H9 (cell line): ENCODE measurements at regions not wholly inside any gene's neighbourhood (a gene's known extent, or its start where the extent isn't known, plus 50 kb on each side); places are given as distances from the start of the nearest gene placed in this dataset.

Experiments used
- DNase-seq: peaks from one replicate; pipeline ENCODE4 v3.0.0-alpha.2; 2017
- H2AFZ ChIP-seq: one replicate; pipeline ENCODE4 v1.6.1; 2013; ENCODE audit warnings: mild to moderate bottlenecking, low read length, control low read depth, moderate library complexity
- H2AK5ac ChIP-seq: 2 replicates; pipeline ENCODE4 v1.6.1; 2013; ENCODE audit warnings: low read length, control low read depth, mixed read lengths; ENCODE audit not compliant: insufficient read length
- H2BK120ac ChIP-seq: one replicate; pipeline ENCODE4 v1.6.1; 2013; ENCODE audit warnings: low read depth, mild to moderate bottlenecking, low read length, control low read depth, inconsistent platforms; ENCODE audit not compliant: poor library complexity, severe bottlenecking
- H2BK12ac ChIP-seq: 2 replicates; pipeline ENCODE4 v1.6.1; 2013; ENCODE audit warnings: low read length, control low read depth, mixed read lengths, low read depth; ENCODE audit not compliant: insufficient read length
- H2BK15ac ChIP-seq: 2 replicates; pipeline ENCODE4 v1.6.1; 2013; ENCODE audit warnings: low read depth, low read length, control low read depth
- H2BK20ac ChIP-seq: one replicate; pipeline ENCODE4 v1.6.1; 2013; ENCODE audit warnings: low read depth, mild to moderate bottlenecking, low read length, control low read depth, inconsistent platforms; ENCODE audit not compliant: poor library complexity, severe bottlenecking
- H2BK5ac ChIP-seq: 2 replicates; pipeline ENCODE4 v1.6.1; 2013; ENCODE audit warnings: low read length, control low read depth, mixed read lengths; ENCODE audit not compliant: insufficient read length
- H3K14ac ChIP-seq: 2 replicates; pipeline ENCODE4 v1.6.1; 2013; ENCODE audit warnings: low read length, control low read depth; ENCODE audit not compliant: insufficient read depth
- H3K18ac ChIP-seq: 2 replicates; pipeline ENCODE4 v1.6.1; 2013; ENCODE audit warnings: low read depth, mild to moderate bottlenecking, mixed read lengths, low read length, control low read depth; ENCODE audit not compliant: insufficient read length
- H3K23ac ChIP-seq: 2 replicates; pipeline ENCODE4 v1.6.1; 2013; ENCODE audit warnings: low read length, control low read depth, mixed read lengths, low read depth; ENCODE audit not compliant: insufficient read length
- H3K23me2 ChIP-seq: 2 replicates; pipeline ENCODE4 v1.6.1; 2013; ENCODE audit warnings: low read depth, mild to moderate bottlenecking, mixed read lengths, low read length, control low read depth; ENCODE audit not compliant: insufficient read length, poor library complexity, severe bottlenecking
- H3K27ac ChIP-seq: 2 replicates; pipeline ENCODE4 v1.5.1; 2013; ENCODE audit warnings: low read length, control low read depth, mixed read lengths, low read depth; ENCODE audit not compliant: insufficient read length
- H3K27me3 ChIP-seq: 2 replicates; pipeline ENCODE4 v1.6.1; 2013; ENCODE audit warnings: low read length, control low read depth, inconsistent platforms; ENCODE audit not compliant: insufficient read depth
- H3K4ac ChIP-seq: 2 replicates; pipeline ENCODE4 v1.6.1; 2013; ENCODE audit warnings: low read depth, mild to moderate bottlenecking, control low read depth, inconsistent platforms, low read length, moderate library complexity
- H3K4me1 ChIP-seq: 2 replicates; pipeline ENCODE4 v1.6.1; 2013; ENCODE audit warnings: low read length, control low read depth, inconsistent platforms; ENCODE audit not compliant: insufficient read depth
- H3K4me2 ChIP-seq: 2 replicates; pipeline ENCODE4 v1.6.1; 2013; ENCODE audit warnings: low read length, control low read depth, mixed read lengths; ENCODE audit not compliant: insufficient read length, insufficient read depth
- H3K56ac ChIP-seq: 2 replicates; pipeline ENCODE4 v1.6.1; 2013; ENCODE audit warnings: low read depth, mild to moderate bottlenecking, mixed read lengths, low read length, control low read depth; ENCODE audit not compliant: insufficient read length
- H3K79me1 ChIP-seq: 2 replicates; pipeline ENCODE4 v1.6.1; 2013; ENCODE audit warnings: low read depth, mild to moderate bottlenecking, moderate library complexity, low read length, control low read depth, inconsistent platforms; ENCODE audit not compliant: insufficient read depth, poor library complexity, severe bottlenecking
- H3K79me2 ChIP-seq: 2 replicates; pipeline ENCODE4 v1.6.1; 2013; ENCODE audit warnings: low read length, control low read depth, inconsistent platforms; ENCODE audit not compliant: insufficient read depth
- H3K9ac ChIP-seq: 2 replicates; pipeline ENCODE4 v1.6.1; 2013; ENCODE audit warnings: low read length, control low read depth, mixed read lengths; ENCODE audit not compliant: insufficient read length; ENCODE audit errors: extremely low read depth
- H3K9me3 ChIP-seq: one replicate; pipeline ENCODE4 v1.6.1; 2013; ENCODE audit warnings: low read depth, low read length, inconsistent platforms; ENCODE audit not compliant: control insufficient read depth
- H3T11ph ChIP-seq: one replicate; pipeline ENCODE4 v1.6.1; 2013; ENCODE audit warnings: mild to moderate bottlenecking, low read length, control low read depth, inconsistent platforms
- H4K20me1 ChIP-seq: one replicate; pipeline ENCODE4 v1.6.1; 2013; ENCODE audit not compliant: control insufficient read depth, insufficient read length, insufficient read depth
- H4K5ac ChIP-seq: 2 replicates; pipeline ENCODE4 v1.6.1; 2013; ENCODE audit warnings: low read depth, mild to moderate bottlenecking, mixed read lengths, low read length, control low read depth; ENCODE audit not compliant: insufficient read length
- H4K8ac ChIP-seq: replicated peaks from 2 replicates; pipeline ENCODE4 v1.6.1; 2013; ENCODE audit warnings: low read length, control low read depth, mixed read lengths, low read depth; ENCODE audit not compliant: insufficient read length
- H4K91ac ChIP-seq: 2 replicates; pipeline ENCODE4 v1.6.1; 2013; ENCODE audit warnings: low read depth, mild to moderate bottlenecking, moderate library complexity, mixed read lengths, low read length, control low read depth; ENCODE audit not compliant: insufficient read length
- H3K27ac Mint-ChIP-seq, 3 experiments: 2 replicates in 2 of 3; 3 replicates in 1 of 3; pipeline ENCODE4 v1.8.0; 2020 to 2021; ENCODE audit warnings: mixed read lengths in 3 of 3, mild to moderate bottlenecking in 1 of 3, moderate library complexity in 1 of 3
- H3K27me3 Mint-ChIP-seq: 2 replicates; pipeline ENCODE4 v1.8.0; 2021; ENCODE audit warnings: low read depth, mild to moderate bottlenecking, moderate library complexity, mixed read lengths
- H3K36me3 Mint-ChIP-seq, 3 experiments: 2 replicates in 2 of 3; 3 replicates in 1 of 3; pipeline ENCODE4 v1.8.0; 2020 to 2021; ENCODE audit warnings: low read depth in 3 of 3, mixed read lengths in 3 of 3; ENCODE audit not compliant: insufficient read depth in 1 of 3
- H3K4me1 Mint-ChIP-seq, 2 experiments: 2 replicates each; pipeline ENCODE4 v1.8.0; 2020; ENCODE audit warnings: mixed read lengths in 2 of 2
- H3K4me3 Mint-ChIP-seq, 2 experiments: 2 replicates in 1 of 2; 3 replicates in 1 of 2; pipeline ENCODE4 v1.8.0; 2020 to 2021; ENCODE audit warnings: mild to moderate bottlenecking in 2 of 2, mixed read lengths in 2 of 2, moderate library complexity in 1 of 2
- H3K9me3 Mint-ChIP-seq, 2 experiments: 2 replicates in 1 of 2; 3 replicates in 1 of 2; pipeline ENCODE4 v1.8.0; 2020; ENCODE audit warnings: mild to moderate bottlenecking in 2 of 2, mixed read lengths in 2 of 2, moderate library complexity in 1 of 2
- WGBS: extraction: QIAGEN DNeasy Blood & Tissue Kit; methylation state at CpG from one replicate; pipeline ENCODE4 v1.1.7; 2013; ENCODE audit warnings: missing lambda C conversion rate, low lambda C conversion rate, mixed read lengths; ENCODE audit not compliant: insufficient read length; ENCODE audit errors: extremely low coverage; 5-methylcytosine and 5-hydroxymethylcytosine counted together
- TF ChIP-seq, protein P1 (sequence below): fragments of 200-600 bp; sonication (generic); conservative IDR thresholded peaks from 3 replicates; pipeline ENCODE4 v1.8.0; 2021; ENCODE audit warnings: antibody characterized with exemption, mild to moderate bottlenecking

DNA sequence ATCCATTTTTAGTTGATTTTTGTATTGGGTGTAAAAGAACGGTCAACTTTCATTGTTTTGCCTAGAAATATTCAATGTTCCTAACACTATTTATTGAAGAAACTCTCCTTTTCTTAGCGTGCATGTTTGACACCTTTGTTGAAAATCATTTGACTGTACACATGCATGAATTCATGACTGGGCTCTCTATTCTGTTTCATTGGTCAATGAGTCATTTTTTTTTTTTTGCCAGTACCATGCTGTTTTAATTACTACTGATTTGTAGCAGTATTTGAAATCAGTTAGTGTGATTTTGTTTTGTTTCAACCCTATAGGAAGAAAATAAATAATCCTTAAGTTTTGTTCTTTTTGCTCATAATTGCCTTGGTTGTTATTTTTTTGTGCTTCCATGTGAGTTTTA, 828.7 kb downstream of the SUCLG1 start:
- no peak overlapping the region for H3K27ac ChIP-seq
- no peak overlapping the region for H4K91ac ChIP-seq
- no peaks in the 10 kb centered on the region for H3K27me3 Mint-ChIP-seq

More for the DNA sequence above, 828.7 kb downstream of the SUCLG1 start:
- H2BK12ac ChIP-seq: no peak overlapping the region
- H2BK120ac ChIP-seq: no peak overlapping the region
- H3T11ph ChIP-seq: no peak overlapping the region
- H2BK5ac ChIP-seq: no peak overlapping the region
- Mint-ChIP-seq H3K36me3 (no peaks in the 10 kb centered on the region), H3K4me1 (no peaks in the 10 kb centered on the region), H3K27ac (no peak overlapping the region), H3K9me3 (no peaks in the 10 kb centered on the region), H3K4me3 (no peak overlapping the region)
- H4K5ac ChIP-seq: no peak overlapping the region
- no peak overlapping the region for H3K4ac ChIP-seq
- WGBS: no CpG with 5 or more reads among the region's 2 CpGs
- H3K79me1 ChIP-seq: no peaks in the 10 kb centered on the region
- H3K56ac ChIP-seq: no peak overlapping the region
- H3K18ac ChIP-seq: no peak overlapping the region
- H3K23me2 ChIP-seq: no peaks in the 10 kb centered on the region
- no peak overlapping the region for H2BK15ac ChIP-seq
- H2AFZ ChIP-seq: no peak overlapping the region
- H3K23ac ChIP-seq: no peak overlapping the region
- H3K27me3 ChIP-seq: no peaks in the 10 kb centered on the region
- H4K8ac ChIP-seq: no peak overlapping the region
- TF ChIP-seq, protein P1, sequence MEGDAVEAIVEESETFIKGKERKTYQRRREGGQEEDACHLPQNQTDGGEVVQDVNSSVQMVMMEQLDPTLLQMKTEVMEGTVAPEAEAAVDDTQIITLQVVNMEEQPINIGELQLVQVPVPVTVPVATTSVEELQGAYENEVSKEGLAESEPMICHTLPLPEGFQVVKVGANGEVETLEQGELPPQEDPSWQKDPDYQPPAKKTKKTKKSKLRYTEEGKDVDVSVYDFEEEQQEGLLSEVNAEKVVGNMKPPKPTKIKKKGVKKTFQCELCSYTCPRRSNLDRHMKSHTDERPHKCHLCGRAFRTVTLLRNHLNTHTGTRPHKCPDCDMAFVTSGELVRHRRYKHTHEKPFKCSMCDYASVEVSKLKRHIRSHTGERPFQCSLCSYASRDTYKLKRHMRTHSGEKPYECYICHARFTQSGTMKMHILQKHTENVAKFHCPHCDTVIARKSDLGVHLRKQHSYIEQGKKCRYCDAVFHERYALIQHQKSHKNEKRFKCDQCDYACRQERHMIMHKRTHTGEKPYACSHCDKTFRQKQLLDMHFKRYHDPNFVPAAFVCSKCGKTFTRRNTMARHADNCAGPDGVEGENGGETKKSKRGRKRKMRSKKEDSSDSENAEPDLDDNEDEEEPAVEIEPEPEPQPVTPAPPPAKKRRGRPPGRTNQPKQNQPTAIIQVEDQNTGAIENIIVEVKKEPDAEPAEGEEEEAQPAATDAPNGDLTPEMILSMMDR: no peak
- H3K14ac ChIP-seq: no peak overlapping the region
- H3K79me2 ChIP-seq: no peaks in the 10 kb centered on the region
- no peaks in the 10 kb centered on the region for H3K4me1 ChIP-seq
- H4K20me1 ChIP-seq: no peaks in the 10 kb centered on the region
- no peak overlapping the region for H2AK5ac ChIP-seq
- no peaks in the 10 kb centered on the region for H3K9me3 ChIP-seq
- no peak for DNase-seq
- no peak overlapping the region for H3K4me2 ChIP-seq
- H2BK20ac ChIP-seq: no peak overlapping the region
- H3K9ac ChIP-seq: no peak overlapping the region
